HCT116 (cell line): ENCODE measurements at regions not wholly inside any gene's neighbourhood (a gene's known extent, or its start where the extent isn't known, plus 50 kb on each side); places are given as distances from the start of the nearest gene placed in this dataset.

Experiments
- ATAC-seq: fragments of 200-7000 bp; cut with Tn5 transposase; 2 replicates; pipeline ENCODE4 v1.9.1; 2020; ENCODE audit warnings: mild to moderate bottlenecking, moderate library complexity
- BruUV-seq: library from RNA; stranded (reverse); fragments of 400-500 nt; replicated peaks from 2 replicates; lab custom pipeline; 2021; lab: Mats Ljungman, UMichigan
- CTCF ChIA-PET: fragments of 300-600 bp; sonication (Branson Sonifier 250); formaldehyde crosslinking; loops from one replicate; lab custom pipeline; 2021; ENCODE audit warnings: antibody characterized with exemption; lab: Charles Lee
- POLR2A ChIA-PET: fragments of 300-600, 350-600 bp; sonication (Branson Sonifier 250); formaldehyde crosslinking; loops from one replicate; lab custom pipeline; 2021; ENCODE audit warnings: antibody characterized with exemption; lab: Charles Lee
- RAD21 ChIA-PET, 2 experiments: fragments of 300-600 bp; sonication (Branson Sonifier 250); formaldehyde crosslinking; loops; one replicate each; lab custom pipeline; 2023; ENCODE audit warnings: low total read pairs in 2 of 2; ENCODE audit not compliant: uncharacterized antibody in 2 of 2, unreplicated experiment in 2 of 2, low non-redundant PET in 1 of 2; lab: Charles Lee
- DNase-seq: peaks from one replicate; pipeline ENCODE4 v3.0.0-alpha.2; 2010; ENCODE audit warnings: low read depth, low spot score
- H2AFZ ChIP-seq: fragments of 200-600 bp; shearing (Covaris generic), sonication (generic); 2 replicates; pipeline ENCODE4 v1.6.1; 2017; ENCODE audit warnings: low read depth, mixed run types, mixed read lengths, antibody characterized with exemption, low read length; ENCODE audit not compliant: poor library complexity, severe bottlenecking
- H3K27ac ChIP-seq: 2 replicates; pipeline ENCODE4 v1.5.1; 2012; ENCODE audit warnings: low read depth, low read length
- H3K27me3 ChIP-seq: fragments of 200-600 bp; sonication (generic); 2 replicates; pipeline ENCODE4 v1.6.1; 2016; ENCODE audit warnings: mixed run types, low read length, mixed read lengths; ENCODE audit not compliant: insufficient read depth
- H3K36me3 ChIP-seq, 2 experiments: fragments of 200-500 bp in 1 of 2; fragments of 200-600 bp in 1 of 2; sonication (Bioruptor generic) in 1 of 2; sonication (generic) in 1 of 2; 2 replicates each; pipeline versions ENCODE4 v1.5.1 to v1.6.1; 2014 to 2016; ENCODE audit warnings: low read length in 2 of 2, inconsistent platforms in 1 of 2, mixed read lengths in 1 of 2, mixed run types in 1 of 2; ENCODE audit not compliant: insufficient read depth in 2 of 2, control insufficient read depth in 1 of 2
- H3K4me1 ChIP-seq, 2 experiments: fragments of 200-600 bp in 1 of 2; sonication (generic) in 1 of 2; 2 replicates each; pipeline versions ENCODE4 v1.5.1 to v1.6.1; 2012 to 2017; ENCODE audit warnings: low read length in 2 of 2, inconsistent platforms in 1 of 2, mild to moderate bottlenecking in 1 of 2, mixed read lengths in 1 of 2, mixed run types in 1 of 2, moderate library complexity in 1 of 2; ENCODE audit not compliant: insufficient read depth in 2 of 2, control insufficient read depth in 1 of 2
- H3K4me2 ChIP-seq: fragments of 200-600 bp; sonication (generic); 2 replicates; pipeline ENCODE4 v1.6.1; 2017; ENCODE audit warnings: mixed run types, low read length, mixed read lengths
- H3K4me3 ChIP-seq, 2 experiments: fragments of 200-600 bp in 1 of 2; sonication (generic) in 1 of 2; replicated peaks in 1 of 2; 2 replicates each; pipeline ENCODE4 v1.5.1; 2011 to 2016; ENCODE audit warnings: low read length in 2 of 2, control low read depth in 1 of 2, low read depth in 1 of 2, mild to moderate bottlenecking in 1 of 2, mixed read lengths in 1 of 2, mixed run types in 1 of 2
- H3K79me2 ChIP-seq: fragments of 200-600 bp; sonication (generic); 2 replicates; pipeline ENCODE4 v1.6.1; 2017; ENCODE audit warnings: mild to moderate bottlenecking, mixed run types, low read length, moderate library complexity, mixed read lengths; ENCODE audit not compliant: insufficient read depth
- H3K9ac ChIP-seq: fragments of 200-600 bp; sonication (generic); 2 replicates; pipeline ENCODE4 v1.6.1; 2016; ENCODE audit warnings: low read length, mixed read lengths
- H3K9me2 ChIP-seq: fragments of 200-600 bp; sonication (generic), shearing (Covaris generic); 2 replicates; pipeline ENCODE4 v1.6.1; 2017; ENCODE audit warnings: mixed run types, mild to moderate bottlenecking, moderate library complexity; ENCODE audit not compliant: insufficient read depth
- H3K9me3 ChIP-seq, 2 experiments: fragments of 200-500 bp in 1 of 2; fragments of 200-600 bp in 1 of 2; sonication (Bioruptor generic) in 1 of 2; sonication (generic) in 1 of 2; 2 replicates each; pipeline ENCODE4 v1.6.1; 2014 to 2017; ENCODE audit warnings: low read length in 2 of 2, mixed read lengths in 2 of 2, inconsistent platforms in 1 of 2, low read depth in 1 of 2, mild to moderate bottlenecking in 1 of 2, mixed run types in 1 of 2, moderate library complexity in 1 of 2; ENCODE audit not compliant: control insufficient read depth in 1 of 2, insufficient read depth in 1 of 2
- H4K20me1 ChIP-seq: fragments of 200-600 bp; sonication (generic), shearing (Covaris generic); 2 replicates; pipeline ENCODE4 v1.6.1; 2017; ENCODE audit warnings: mixed run types, mild to moderate bottlenecking, moderate library complexity; ENCODE audit not compliant: insufficient read depth
- ATF3 ChIP-seq: IDR thresholded peaks from 2 replicates; pipeline ENCODE4 v1.6.1; 2012
- CEBPB ChIP-seq: IDR thresholded peaks from 2 replicates; pipeline ENCODE4 v1.6.1; 2012; ENCODE audit warnings: low read depth
- ELF1 ChIP-seq: IDR thresholded peaks from 2 replicates; pipeline ENCODE4 v1.6.1; 2012; ENCODE audit warnings: low read depth, borderline replicate concordance
- EZH2 ChIP-seq: fragments of 200-600 bp; sonication (generic); IDR thresholded peaks from 2 replicates; pipeline ENCODE4 v1.6.1; 2017; ENCODE audit warnings: antibody characterized with exemption, mixed run types
- POLR2AphosphoS5 ChIP-seq: IDR thresholded peaks from 2 replicates; pipeline ENCODE4 v1.6.1; 2011; ENCODE audit warnings: mild to moderate bottlenecking, low read depth, low read length, moderate library complexity
- RAD21 ChIP-seq: IDR thresholded peaks from 2 replicates; pipeline ENCODE4 v1.6.1; 2012; ENCODE audit warnings: low read depth, mild to moderate bottlenecking
- SRF ChIP-seq: IDR thresholded peaks from 2 replicates; pipeline ENCODE4 v1.6.1; 2012; ENCODE audit warnings: low read depth
- YY1 ChIP-seq: IDR thresholded peaks from 2 replicates; pipeline ENCODE4 v1.6.1; 2011; ENCODE audit warnings: low read length, low read depth, moderate library complexity, mild to moderate bottlenecking; ENCODE audit not compliant: insufficient replicate concordance; ENCODE audit errors: extremely low read depth
- ZBTB33 ChIP-seq: IDR thresholded peaks from 2 replicates; pipeline ENCODE4 v1.6.1; 2011; ENCODE audit warnings: mild to moderate bottlenecking, low read length, moderate library complexity; ENCODE audit not compliant: insufficient replicate concordance; ENCODE audit errors: extremely low read depth
- ZNF274 ChIP-seq: fragments of 200-500 bp; sonication (Bioruptor generic); IDR thresholded peaks from 2 replicates; pipeline ENCODE4 v1.6.1; 2014; ENCODE audit warnings: mild to moderate bottlenecking, low read depth, low read length, inconsistent platforms
- intact Hi-C: fragments of 100-400 bp; cut with micrococcal nuclease; formaldehyde crosslinking; loops from 2 replicates; pipeline ENCODE4 v1.10.0; 2022

GRCh38 chr11:128188346-128189004 lies 398.9 kb downstream of the ETS1 start:
- no TSS peak for BruUV-seq
- H3K4me3 ChIP-seq: no peak overlapping the region
- no peak overlapping the region for H3K27ac ChIP-seq
- RAD21 ChIA-PET: no interaction called here
- POLR2A ChIA-PET: no interaction called here
- no peaks in the 10 kb centered on the region for H3K79me2 ChIP-seq
- ATAC-seq (no peak), DNase-seq (no peak)
- CTCF ChIA-PET: no interaction called here
- no peak overlapping the region for H3K4me2 ChIP-seq
- intact Hi-C loops: no loop called here
- no peaks in the 10 kb centered on the region for H3K27me3 ChIP-seq
- no peaks in the 10 kb centered on the region for H4K20me1 ChIP-seq
- H2AFZ ChIP-seq: no peak overlapping the region
- no peak for TF ChIP-seq YY1
- TF ChIP-seq EZH2: no peak
- no peak for TF ChIP-seq ZBTB33
- TF ChIP-seq ZNF274: no peak
- no peak for TF ChIP-seq POLR2AphosphoS5
- TF ChIP-seq CEBPB: no peak
- TF ChIP-seq SRF: no peak
- no peak for TF ChIP-seq RAD21
- no peak for TF ChIP-seq ATF3
- TF ChIP-seq ELF1: no peak
- no peaks in the 10 kb centered on the region for H3K9me2 ChIP-seq
- no peaks in the 10 kb centered on the region for H3K36me3 ChIP-seq
- no peaks in the 10 kb centered on the region for H3K9me3 ChIP-seq
- no peaks in the 10 kb centered on the region for H3K4me1 ChIP-seq
- H3K9ac ChIP-seq: no peak overlapping the region
